WTC11 (cell line): ENCODE measurements at regions not wholly inside any gene's neighbourhood (a gene's known extent, or its start where the extent isn't known, plus 50 kb on each side); places are given as distances from the start of the nearest gene placed in this dataset.

Experiments
- ATAC-seq: fragments of 200-7000 bp; cut with Tn5 transposase; 2 replicates; pipeline ENCODE4 v1.10.0; 2021; ENCODE audit warnings: mild to moderate bottlenecking, moderate library complexity
- CTCF ChIA-PET: fragments of 300-600 bp; sonication (Branson Sonifier 250); formaldehyde crosslinking; loops from one replicate; lab custom pipeline; 2021; ENCODE audit warnings: antibody characterized with exemption; lab: Charles Lee
- POLR2A ChIA-PET: fragments of 350-600 bp; sonication (Branson Sonifier 250); formaldehyde crosslinking; loops from one replicate; lab custom pipeline; 2021; ENCODE audit warnings: antibody characterized with exemption; lab: Charles Lee
- DNase-seq: peaks from one replicate; pipeline ENCODE4 v3.0.0; 2021; ENCODE audit warnings: low spot score
- H3K27ac Mint-ChIP-seq: 2 replicates; pipeline ENCODE4 v1.8.0; 2021; ENCODE audit warnings: mixed read lengths
- H3K27me3 Mint-ChIP-seq: 2 replicates; pipeline ENCODE4 v1.8.0; 2021; ENCODE audit warnings: low read depth, mild to moderate bottlenecking, moderate library complexity, mixed read lengths
- H3K36me3 Mint-ChIP-seq: 2 replicates; pipeline ENCODE4 v1.8.0; 2021; ENCODE audit warnings: mixed read lengths
- H3K4me1 Mint-ChIP-seq: 2 replicates; pipeline ENCODE4 v1.8.0; 2022; ENCODE audit warnings: mixed read lengths
- H3K4me3 Mint-ChIP-seq: 2 replicates; pipeline ENCODE4 v1.8.0; 2021; ENCODE audit warnings: mild to moderate bottlenecking, moderate library complexity, mixed read lengths
- H3K9me3 Mint-ChIP-seq: 2 replicates; pipeline ENCODE4 v1.8.0; 2021; ENCODE audit warnings: mixed read lengths
- AR ChIP-seq: fragments of 250-450 bp; sonication (Bioruptor Pico); IDR thresholded peaks from 2 replicates; pipeline ENCODE4 v1.9.0; 2021; ENCODE audit warnings: mild to moderate bottlenecking
- ATF1 ChIP-seq: sonication (generic); formaldehyde crosslinking; IDR thresholded peaks from 2 replicates; pipeline ENCODE4 v1.8.1; 2023; ENCODE audit warnings: mild to moderate bottlenecking, moderate library complexity, missing genetic modification reagents
- ATF3 ChIP-seq: sonication (generic); formaldehyde crosslinking; conservative IDR thresholded peaks from 2 replicates; pipeline ENCODE4 v1.8.1; 2022; ENCODE audit warnings: mild to moderate bottlenecking, missing genetic modification reagents
- CBFB ChIP-seq: sonication (generic); formaldehyde crosslinking; IDR thresholded peaks from 2 replicates; pipeline ENCODE4 v1.8.1; 2022; ENCODE audit warnings: mild to moderate bottlenecking, low read depth, missing genetic modification reagents
- CDX4 ChIP-seq: fragments of 250-450 bp; sonication (Bioruptor Pico); IDR thresholded peaks from 2 replicates; pipeline ENCODE4 v1.9.0; 2021; ENCODE audit warnings: moderate library complexity, mild to moderate bottlenecking, inconsistent platforms, borderline replicate concordance
- CREM ChIP-seq: sonication (generic); formaldehyde crosslinking; IDR thresholded peaks from 2 replicates; pipeline ENCODE4 v1.8.1; 2022; ENCODE audit warnings: mild to moderate bottlenecking, missing genetic modification reagents, moderate library complexity
- E2F4 ChIP-seq: sonication (generic); formaldehyde crosslinking; IDR thresholded peaks from 2 replicates; pipeline ENCODE4 v1.8.1; 2022; ENCODE audit warnings: low read depth, mild to moderate bottlenecking, moderate library complexity, missing genetic modification reagents, borderline replicate concordance
- FOXJ3 ChIP-seq: sonication (generic); formaldehyde crosslinking; IDR thresholded peaks from 2 replicates; pipeline ENCODE4 v1.9.0; 2021; ENCODE audit warnings: missing genetic modification reagents, mild to moderate bottlenecking, borderline replicate concordance
- FOXP1 ChIP-seq: sonication (generic); formaldehyde crosslinking; IDR thresholded peaks from 2 replicates; pipeline ENCODE4 v1.8.0; 2022; ENCODE audit warnings: missing genetic modification reagents, mild to moderate bottlenecking, moderate library complexity, borderline replicate concordance
- NFATC4 ChIP-seq: fragments of 250-450 bp; sonication (Bioruptor Pico); IDR thresholded peaks from 2 replicates; pipeline ENCODE4 v1.9.0; 2021; ENCODE audit warnings: mild to moderate bottlenecking
- NR3C1 ChIP-seq: sonication (generic); formaldehyde crosslinking; conservative IDR thresholded peaks from 2 replicates; pipeline ENCODE4 v1.8.1; 2023; ENCODE audit warnings: low read depth, mild to moderate bottlenecking, missing genetic modification reagents
- SMAD3 ChIP-seq: sonication (generic); formaldehyde crosslinking; IDR thresholded peaks from 2 replicates; pipeline ENCODE4 v1.8.0; 2022; ENCODE audit warnings: missing genetic modification reagents, mild to moderate bottlenecking, borderline replicate concordance
- SP1 ChIP-seq: sonication (generic); formaldehyde crosslinking; conservative IDR thresholded peaks from 2 replicates; pipeline ENCODE4 v1.8.1; 2022; ENCODE audit warnings: missing genetic modification reagents
- TEAD1 ChIP-seq: sonication (generic); formaldehyde crosslinking; IDR thresholded peaks from 2 replicates; pipeline ENCODE4 v1.8.0; 2022; ENCODE audit warnings: mild to moderate bottlenecking, missing genetic modification reagents
- TEAD4 ChIP-seq: sonication (generic); formaldehyde crosslinking; IDR thresholded peaks from 2 replicates; pipeline ENCODE4 v1.8.0; 2022; ENCODE audit warnings: mild to moderate bottlenecking, missing genetic modification reagents
- ZNF121 ChIP-seq: sonication (generic); formaldehyde crosslinking; IDR thresholded peaks from 2 replicates; pipeline ENCODE4 v1.8.0; 2023; ENCODE audit warnings: missing genetic modification reagents
- ZNF232 ChIP-seq: sonication (generic); formaldehyde crosslinking; IDR thresholded peaks from 2 replicates; pipeline ENCODE4 v1.8.0; 2022; ENCODE audit warnings: mild to moderate bottlenecking, missing genetic modification reagents
- ZNF423 ChIP-seq: fragments of 250-450 bp; sonication (Bioruptor Pico); IDR thresholded peaks from 2 replicates; pipeline ENCODE4 v2.1.2; 2022; ENCODE audit warnings: mild to moderate bottlenecking, moderate library complexity

GRCh38 chr18:26746398-26746797, 119.1 kb downstream of the AQP4 start:
- ATAC-seq (no peak), DNase-seq (no peak)
- ChIA-PET CTCF (no interaction called here), POLR2A (no interaction called here)
- H3K27me3 Mint-ChIP-seq: no peaks in the 10 kb centered on the region; the same call in 1 of the 2 replicates
- H3K4me3 Mint-ChIP-seq: no peak overlapping the region
- peaks cover 16% of the 10 kb centered on the region for H3K4me1 Mint-ChIP-seq
- TF ChIP-seq CBFB (no peak), ATF1 (no peak), CDX4 (CRISPR knock-in tag) (no peak), FOXP1 (CRISPR knock-in tag) (no peak), TEAD4 (no peak), SP1 (CRISPR knock-in tag) (no peak), NFATC4 (CRISPR knock-in tag) (no peak), NR3C1 (no peak), AR (CRISPR knock-in tag) (no peak), ZNF121 (no peak), CREM (CRISPR knock-in tag) (no peak), SMAD3 (CRISPR knock-in tag) (no peak), E2F4 (CRISPR knock-in tag) (no peak), FOXJ3 (no peak), ZNF232 (CRISPR knock-in tag) (no peak), TEAD1 (CRISPR knock-in tag) (no peak)
- no peaks in the 10 kb centered on the region for H3K36me3 Mint-ChIP-seq
- H3K27ac Mint-ChIP-seq: no peak overlapping the region
- H3K9me3 Mint-ChIP-seq: no peaks in the 10 kb centered on the region

GRCh38 chr18:26745288-26746181, 120.0 kb downstream of the AQP4 start:
- Mint-ChIP-seq H3K9me3 (no peaks in the 10 kb centered on the region), H3K4me3 (no peak overlapping the region), H3K4me1 (peaks cover 16% of the 10 kb centered on the region), H3K27ac (no peak overlapping the region), H3K27me3 (no peaks in the 10 kb centered on the region; the same call in 1 of the 2 replicates), H3K36me3 (no peaks in the 10 kb centered on the region)
- TF ChIP-seq ATF3 (no peak), ZNF423 (CRISPR knock-in tag) (no peak), E2F4 (CRISPR knock-in tag) (no peak)
- ChIA-PET POLR2A (interaction anchor here (0.6 kb wide), 1 partner anchor 31 kb away, joined by 6 read pairs; no protein-coding TSS in a partner anchor), CTCF (interaction anchor here (0.7 kb wide), 1 partner anchor 124 kb away, joined by 3 read pairs; no protein-coding TSS in a partner anchor)
- peak; percentile 46 for ATAC-seq
- no peak for DNase-seq
